Duodenal mucosa (tissue), 2 donors: ENCODE measurements at regions not wholly inside any gene's neighbourhood (a gene's known extent, or its start where the extent isn't known, plus 50 kb on each side); places are given as distances from the start of the nearest gene placed in this dataset.

Experiments used
- H3K27ac ChIP-seq: one replicate; pipeline ENCODE4 v1.7.0; 2013; ENCODE audit warnings: low read depth, low read length
- H3K27me3 ChIP-seq, 2 donors: one replicate each; pipeline ENCODE4 v1.7.0; 2013; ENCODE audit warnings: low read length in 2 of 2, control low read depth in 1 of 2; ENCODE audit not compliant: insufficient read depth in 2 of 2, control insufficient read depth in 1 of 2
- H3K36me3 ChIP-seq, 2 donors: one replicate each; pipeline ENCODE4 v1.7.0; 2013; ENCODE audit warnings: low read length in 2 of 2, control low read depth in 1 of 2; ENCODE audit not compliant: insufficient read depth in 2 of 2, control insufficient read depth in 1 of 2
- H3K4me1 ChIP-seq, 2 donors: one replicate each; pipeline ENCODE4 v1.7.0; 2013; ENCODE audit warnings: low read length in 2 of 2, control low read depth in 1 of 2; ENCODE audit not compliant: insufficient read depth in 2 of 2, control insufficient read depth in 1 of 2
- H3K4me3 ChIP-seq, 2 donors: one replicate each; pipeline ENCODE4 v1.7.0; 2013; ENCODE audit warnings: low read length in 2 of 2, low read depth in 1 of 2
- H3K9ac ChIP-seq, 2 donors: one replicate each; pipeline ENCODE4 v1.7.0; 2013; ENCODE audit warnings: low read length in 2 of 2, low read depth in 1 of 2
- H3K9me3 ChIP-seq, 2 donors: one replicate each; pipeline ENCODE4 v1.7.0; 2013; ENCODE audit warnings: low read length in 2 of 2, control low read depth in 1 of 2; ENCODE audit not compliant: control insufficient read depth in 1 of 2

DNA sequence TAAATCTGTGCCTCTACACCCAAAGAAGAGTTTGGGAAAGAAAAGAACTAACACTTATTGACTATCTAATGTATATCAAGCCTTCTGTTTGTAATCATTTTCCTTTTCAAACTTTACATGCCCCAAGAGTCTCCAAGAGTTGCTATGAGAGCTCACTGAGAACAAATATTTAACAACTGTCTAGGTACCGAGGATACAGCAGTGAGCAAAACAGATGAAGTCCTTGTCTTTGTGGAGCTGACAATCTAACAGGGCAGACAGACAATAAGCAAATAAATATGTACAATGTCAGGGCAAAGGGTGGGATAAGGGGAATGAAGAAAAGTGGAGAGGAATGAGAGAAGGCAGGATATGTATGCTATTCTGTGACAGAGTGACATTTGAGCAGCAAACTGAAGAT lies 64.8 kb upstream of the KSR1 start:
- H3K36me3 ChIP-seq, result no peaks in the 10 kb centered on the region
- H3K27ac ChIP-seq, result no peak overlapping the region
- no peak overlapping the region for H3K4me3 ChIP-seq
- H3K27me3 ChIP-seq, result no peaks in the 10 kb centered on the region
- H3K4me1 ChIP-seq, result no peaks in the 10 kb centered on the region
- H3K9ac ChIP-seq, result no peak overlapping the region
- no peaks in the 10 kb centered on the region for H3K9me3 ChIP-seq

DNA sequence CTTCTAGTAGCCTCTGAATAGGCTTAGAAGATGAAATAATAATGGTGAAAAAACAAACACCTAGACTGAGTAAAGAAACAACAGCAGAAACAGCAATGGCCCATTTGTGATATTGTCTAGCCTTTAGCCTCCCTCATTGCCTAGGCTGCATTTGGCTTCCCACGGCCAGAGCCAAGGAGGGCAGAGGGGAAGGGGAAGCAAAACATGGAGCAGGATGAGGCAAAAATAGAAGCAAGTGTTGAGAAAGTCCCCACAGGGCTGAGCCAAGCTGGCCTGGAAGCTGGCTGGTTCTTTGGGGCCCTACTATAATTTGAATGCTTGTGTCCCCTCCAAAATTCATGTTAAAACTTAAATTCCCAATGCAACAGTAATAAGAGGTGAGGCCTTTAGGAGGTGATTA lies 60.2 kb upstream of the KSR1 start:
- H3K4me3 ChIP-seq, result no peak overlapping the region
- H3K4me1 ChIP-seq, result no peaks in the 10 kb centered on the region
- H3K36me3 ChIP-seq, result no peaks in the 10 kb centered on the region
- H3K9ac ChIP-seq, result no peak overlapping the region
- H3K27ac ChIP-seq, result no peak overlapping the region
- H3K9me3 ChIP-seq, result no peaks in the 10 kb centered on the region
- H3K27me3 ChIP-seq, result no peaks in the 10 kb centered on the region

DNA sequence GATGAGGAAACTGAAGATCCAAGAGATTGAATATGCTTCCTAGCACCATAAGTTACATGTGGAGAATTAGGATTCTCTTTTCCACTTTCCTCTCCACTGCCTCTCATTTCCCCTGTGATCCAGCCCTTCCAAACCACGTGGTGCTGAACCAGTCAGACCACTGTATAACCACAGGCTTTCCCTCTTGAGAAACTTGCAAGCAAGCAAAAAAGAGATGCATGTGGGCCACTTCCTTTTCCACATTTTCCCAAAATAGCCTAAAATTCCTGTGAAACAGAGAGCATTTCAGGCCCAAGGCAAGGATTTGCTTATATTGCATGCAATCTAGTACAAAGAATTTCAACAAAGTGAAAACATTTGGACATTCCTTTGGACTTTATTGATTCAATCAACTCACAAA lies 59.3 kb upstream of the KSR1 start:
- no peaks in the 10 kb centered on the region for H3K9me3 ChIP-seq
- no peak overlapping the region for H3K27ac ChIP-seq
- H3K4me3 ChIP-seq, result no peak overlapping the region
- no peak overlapping the region for H3K9ac ChIP-seq
- no peaks in the 10 kb centered on the region for H3K36me3 ChIP-seq
- no peaks in the 10 kb centered on the region for H3K4me1 ChIP-seq
- H3K27me3 ChIP-seq, result no peaks in the 10 kb centered on the region

DNA sequence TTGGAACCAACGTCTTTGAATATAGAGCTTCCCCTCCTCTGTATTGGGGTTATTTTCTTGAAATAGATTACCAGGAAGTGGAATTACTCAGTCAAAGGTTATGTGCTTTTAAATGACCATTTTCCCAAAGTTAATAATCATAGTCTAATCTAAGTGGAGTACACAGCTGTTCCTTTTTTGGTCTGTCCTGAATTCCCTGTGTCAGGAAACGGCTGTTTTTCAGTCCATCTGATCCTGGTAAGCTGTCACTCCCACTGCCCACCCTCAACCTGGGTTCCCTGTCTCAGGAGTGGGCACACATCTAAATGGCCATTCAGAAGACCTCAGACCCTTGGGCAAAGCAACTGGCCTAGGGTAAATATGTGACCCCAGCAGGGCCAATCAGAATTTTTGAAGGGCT lies 57.6 kb upstream of the KSR1 start:
- no peak overlapping the region for H3K27ac ChIP-seq

DNA sequence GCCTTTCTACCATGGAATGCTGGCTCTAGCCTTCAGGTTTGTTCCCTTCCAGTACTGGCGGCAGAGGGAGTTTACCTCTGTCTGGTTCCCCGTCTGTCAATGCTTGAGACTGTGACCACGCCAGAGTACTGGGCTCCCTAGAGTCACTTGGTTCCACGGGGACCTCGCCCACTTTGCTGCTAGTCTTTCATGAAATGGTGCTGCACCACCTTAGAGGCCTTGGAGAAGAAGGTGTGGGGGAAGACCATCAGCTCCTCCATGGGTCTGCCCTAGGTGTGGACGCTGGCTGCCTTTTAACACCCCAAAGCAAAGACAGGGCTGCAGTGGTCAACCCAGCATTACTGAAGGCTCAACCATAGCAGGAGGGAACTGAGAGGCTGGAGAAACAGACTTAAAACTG lies 55.3 kb upstream of the KSR1 start:
- Histone ChIP-seq H3K27me3 (no peaks in the 10 kb centered on the region), H3K4me3 (no peak overlapping the region), H3K36me3 (no peaks in the 10 kb centered on the region), H3K9ac (no peak overlapping the region), H3K9me3 (no peaks in the 10 kb centered on the region), H3K4me1 (no peaks in the 10 kb centered on the region), H3K27ac (no peak overlapping the region)

More for the DNA sequence above, 57.6 kb upstream of the KSR1 start:
- Histone ChIP-seq H3K9ac (no peak overlapping the region), H3K4me1 (no peaks in the 10 kb centered on the region), H3K9me3 (no peaks in the 10 kb centered on the region), H3K27me3 (no peaks in the 10 kb centered on the region), H3K36me3 (no peaks in the 10 kb centered on the region), H3K4me3 (no peak overlapping the region)

DNA sequence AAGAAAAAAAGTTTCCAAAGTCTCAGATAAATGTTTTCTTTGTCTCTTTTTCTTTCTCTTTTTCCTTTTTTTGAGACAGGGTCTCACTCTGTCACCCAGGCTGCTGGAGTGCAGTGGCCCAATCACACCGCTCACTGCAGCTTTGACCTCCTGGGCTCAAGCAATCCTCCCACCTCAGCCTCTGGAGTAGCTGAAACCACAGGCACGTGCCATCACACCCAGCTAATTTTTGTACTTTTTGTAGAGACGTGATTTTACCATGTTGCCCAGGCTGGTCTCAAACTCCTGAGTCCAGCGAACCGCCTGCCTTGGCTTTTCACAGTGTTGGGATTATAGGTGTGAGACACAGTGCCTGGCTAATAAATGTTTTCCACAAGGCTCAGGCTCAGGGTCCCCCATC lies 53.3 kb upstream of the KSR1 start:
- H3K27me3 ChIP-seq, result no peaks in the 10 kb centered on the region
- H3K36me3 ChIP-seq, result no peaks in the 10 kb centered on the region
- H3K4me3 ChIP-seq, result no peak overlapping the region
- no peaks in the 10 kb centered on the region for H3K4me1 ChIP-seq
- no peak overlapping the region for H3K9ac ChIP-seq
- no peaks in the 10 kb centered on the region for H3K9me3 ChIP-seq
- H3K27ac ChIP-seq, result no peak overlapping the region

DNA sequence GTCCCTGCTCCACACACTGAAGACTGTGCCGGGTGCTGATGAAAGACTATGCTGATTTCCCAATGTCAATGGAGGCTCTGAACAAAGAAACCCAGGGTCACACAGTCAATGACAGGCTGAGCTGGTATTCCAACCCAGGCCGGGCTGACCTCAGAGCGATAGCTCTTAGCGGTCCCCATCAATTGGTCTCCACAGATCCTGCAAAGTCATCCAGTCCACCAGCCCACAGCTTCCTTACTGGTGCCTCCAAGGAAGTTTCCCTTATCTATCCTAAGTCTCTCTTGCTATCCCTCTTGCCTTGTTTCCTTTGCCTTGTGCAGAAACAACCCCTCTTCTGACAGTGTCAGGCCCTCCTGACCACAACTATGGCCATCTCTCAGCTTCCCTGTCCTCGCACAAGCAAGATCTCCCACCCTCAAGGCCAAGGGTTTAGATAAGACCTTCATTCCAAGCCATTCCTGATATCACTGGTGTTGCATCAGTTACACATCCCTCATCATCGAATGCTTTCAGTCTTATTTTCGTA lies 52.7 kb upstream of the KSR1 start:
- no peak overlapping the region for H3K27ac ChIP-seq
- no peaks in the 10 kb centered on the region for H3K36me3 ChIP-seq
- no peak overlapping the region for H3K9ac ChIP-seq
- H3K9me3 ChIP-seq, result no peaks in the 10 kb centered on the region
- peaks cover 0 to 5% of the 10 kb centered on the region in 2 donors for H3K4me1 ChIP-seq
- H3K27me3 ChIP-seq, result no peaks in the 10 kb centered on the region
- no peak overlapping the region for H3K4me3 ChIP-seq

DNA sequence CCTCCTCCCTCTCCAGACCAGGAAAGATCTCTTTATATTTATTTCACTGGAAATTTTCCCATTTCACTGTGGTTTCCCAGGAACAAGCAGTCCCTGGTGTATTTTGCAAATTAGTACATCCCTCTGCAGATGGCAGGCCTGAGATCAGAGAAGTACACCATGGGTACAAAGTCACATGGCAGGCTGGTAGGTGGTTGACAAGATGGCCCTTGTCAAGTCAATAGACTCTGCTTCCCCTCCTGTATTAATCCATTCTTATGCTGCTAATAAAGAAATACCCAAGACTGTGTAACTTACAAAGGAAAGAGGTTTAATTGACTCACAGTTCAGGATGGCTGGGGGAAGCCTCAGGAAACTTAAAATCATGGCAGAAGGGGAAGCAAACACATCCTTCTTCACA lies 51.6 kb upstream of the KSR1 start:
- peaks cover 0 to 6% of the 10 kb centered on the region in 2 donors for H3K4me1 ChIP-seq
- H3K9me3 ChIP-seq, result no peaks in the 10 kb centered on the region
- no peak overlapping the region for H3K9ac ChIP-seq
- H3K4me3 ChIP-seq, result no peak overlapping the region
- no peaks in the 10 kb centered on the region for H3K27me3 ChIP-seq
- H3K36me3 ChIP-seq, result no peaks in the 10 kb centered on the region
- H3K27ac ChIP-seq, result no peak overlapping the region
